ENCODE measurements at regions not wholly inside any gene's neighbourhood (a gene's known extent, or its start where the extent isn't known, plus 50 kb on each side); places are given as distances from the start of the nearest gene placed in this dataset.

- peak; percentile 69 to 73 for DNase-seq
Measured at GRCh38 chr7:34277016-34277802, 371.9 kb downstream of the BMPER start.

GRCh38 chr7:34277803-34278199, 372.5 kb downstream of the BMPER start:
- DNase-seq, result no peak

- peak; percentile 3 to 14 for DNase-seq
Measured at GRCh38 chr7:34281260-34281659, 375.9 kb downstream of the BMPER start.

- no peak for DNase-seq
Measured at GRCh38 chr7:34282271-34282670, 375.7 kb upstream of the NPSR1 start.

GRCh38 chr7:34296663-34297062, 361.4 kb upstream of the NPSR1 start:
- no peak for DNase-seq

GRCh38 chr7:34298492-34299013, 359.5 kb upstream of the NPSR1 start:
- no peak for DNase-seq

GRCh38 chr7:34299066-34299465, 359.0 kb upstream of the NPSR1 start:
- no peak for DNase-seq

- DNase-seq, result no peak
Measured at GRCh38 chr7:34307540-34307939, 350.5 kb upstream of the NPSR1 start.

- DNase-seq, result no peak
Measured at GRCh38 chr7:34308595-34308994, 349.4 kb upstream of the NPSR1 start.

GRCh38 chr7:34309116-34309515, 348.9 kb upstream of the NPSR1 start:
- no peak for DNase-seq

GRCh38 chr7:34309584-34309983, 348.4 kb upstream of the NPSR1 start:
- DNase-seq, result no peak

GRCh38 chr7:34311591-34311990, 346.4 kb upstream of the NPSR1 start:
- DNase-seq, result no peak

- DNase-seq, result no peak
Measured at GRCh38 chr7:34312624-34313023, 345.4 kb upstream of the NPSR1 start.

- no peak for DNase-seq
Measured at GRCh38 chr7:34313289-34313688, 344.7 kb upstream of the NPSR1 start.

GRCh38 chr7:34315032-34315431, 343.0 kb upstream of the NPSR1 start:
- no peak for DNase-seq

GRCh38 chr7:34317039-34317438, 341.0 kb upstream of the NPSR1 start:
- DNase-seq, result no peak

GRCh38 chr7:34320412-34320811, 337.6 kb upstream of the NPSR1 start:
- no peak for DNase-seq

- peak; percentile 64 to 81 for DNase-seq
Measured at GRCh38 chr7:34320926-34321661, 336.9 kb upstream of the NPSR1 start.

- no peak for DNase-seq
Measured at GRCh38 chr7:34322841-34323240, 335.2 kb upstream of the NPSR1 start.

GRCh38 chr7:34327681-34328080, 330.3 kb upstream of the NPSR1 start:
- no peak for DNase-seq

- DNase-seq, result no peak
Measured at GRCh38 chr7:34330308-34330707, 327.7 kb upstream of the NPSR1 start.

GRCh38 chr7:34331102-34331501, 326.9 kb upstream of the NPSR1 start:
- no peak for DNase-seq

- no peak for DNase-seq
Measured at GRCh38 chr7:34332006-34332405, 326.0 kb upstream of the NPSR1 start.

GRCh38 chr7:34333184-34333583, 324.8 kb upstream of the NPSR1 start:
- DNase-seq, result no peak
